ENCODE measurements at regions not wholly inside any gene's neighbourhood (a gene's known extent, or its start where the extent isn't known, plus 50 kb on each side); places are given as distances from the start of the nearest gene placed in this dataset.
"Not testable (repeated sequence)": the region's sequence is repeated elsewhere in the genome, so short reads cannot be mapped to it uniquely, and the experiment has no call there.

GRCh38 chr1:73040811-73041210, 758.5 kb upstream of the NEGR1 start:
- DNase-seq: no peak

GRCh38 chr1:73034271-73034670, 751.9 kb upstream of the NEGR1 start:
- no peak for DNase-seq

GRCh38 chr1:73033640-73034039, 751.3 kb upstream of the NEGR1 start:
- no peak for DNase-seq

GRCh38 chr1:73029571-73029970, 747.2 kb upstream of the NEGR1 start:
- no peak for DNase-seq

GRCh38 chr1:73026114-73026513, 743.8 kb upstream of the NEGR1 start:
- DNase-seq: no peak

GRCh38 chr1:73009938-73010337, 727.6 kb upstream of the NEGR1 start:
- no peak for DNase-seq

- DNase-seq: no peak
Measured at GRCh38 chr1:73009311-73009710, 727.0 kb upstream of the NEGR1 start.

GRCh38 chr1:72997624-72998023, 715.3 kb upstream of the NEGR1 start:
- DNase-seq: no peak

- DNase-seq: no peak
Measured at GRCh38 chr1:72997041-72997440, 714.7 kb upstream of the NEGR1 start.

- DNase-seq: not testable (repeated sequence)
Measured at GRCh38 chr1:72987871-72988270, 705.5 kb upstream of the NEGR1 start.

GRCh38 chr1:72986591-72987290, 704.4 kb upstream of the NEGR1 start:
- DNase-seq: no peak

- DNase-seq: not testable (repeated sequence)
Measured at GRCh38 chr1:72985024-72985423, 702.7 kb upstream of the NEGR1 start.

GRCh38 chr1:72983011-72983410, 700.7 kb upstream of the NEGR1 start:
- DNase-seq: not testable (repeated sequence)

GRCh38 chr1:72969461-72969860, 687.1 kb upstream of the NEGR1 start:
- DNase-seq: no peak

GRCh38 chr1:72954943-72955342, 672.6 kb upstream of the NEGR1 start:
- DNase-seq: no peak

- not testable (repeated sequence) for DNase-seq
Measured at GRCh38 chr1:72950900-72951299, 668.6 kb upstream of the NEGR1 start.

GRCh38 chr1:72946903-72947499, 664.7 kb upstream of the NEGR1 start:
- no peak for DNase-seq

- no peak for DNase-seq
Measured at GRCh38 chr1:72942008-72942407, 659.7 kb upstream of the NEGR1 start.

- no peak for DNase-seq
Measured at GRCh38 chr1:72938408-72938807, 656.1 kb upstream of the NEGR1 start.

GRCh38 chr1:72937905-72938304, 655.6 kb upstream of the NEGR1 start:
- DNase-seq: no peak

GRCh38 chr1:72936942-72937341, 654.6 kb upstream of the NEGR1 start:
- no peak for DNase-seq

GRCh38 chr1:72936151-72936740, 653.9 kb upstream of the NEGR1 start:
- no peak for DNase-seq

- DNase-seq: no peak
Measured at GRCh38 chr1:72932025-72932424, 649.7 kb upstream of the NEGR1 start.

- DNase-seq: no peak
Measured at GRCh38 chr1:72930528-72930927, 648.2 kb upstream of the NEGR1 start.

- no peak for DNase-seq
Measured at GRCh38 chr1:72918940-72919339, 636.6 kb upstream of the NEGR1 start.

Data from NCI-H446 (cell line).